Gastrocnemius medialis (tissue), 4 donors: ENCODE measurements at regions not wholly inside any gene's neighbourhood (a gene's known extent, or its start where the extent isn't known, plus 50 kb on each side); places are given as distances from the start of the nearest gene placed in this dataset.

Experiments
- ATAC-seq, 2 donors: fragments of 150-250 bp; one replicate each; pipeline ENCODE4 v1.9.1; 2016
- DNase-seq, 2 donors: peaks; one replicate each; pipeline ENCODE4 v3.0.0-alpha.2; 2019
- H3K27ac ChIP-seq, 4 donors: fragments of 200-600 bp; sonication (generic); 1 replicate in 1 of 4; 2 replicates in 3 of 4; pipeline ENCODE4 v1.5.1; 2016 to 2018; ENCODE audit warnings: mild to moderate bottlenecking in 2 of 4, moderate library complexity in 1 of 4
- H3K27me3 ChIP-seq, 3 donors: fragments of 200-600 bp; sonication (generic) in 2 of 3; 1 replicate in 1 of 3; 2 replicates in 2 of 3; pipeline versions ENCODE4 v1.5.1 to v1.6.0; 2016 to 2019; ENCODE audit warnings: mild to moderate bottlenecking in 1 of 3, moderate library complexity in 1 of 3
- H3K36me3 ChIP-seq, 2 donors: fragments of 200-600 bp; sonication (generic) in 1 of 2; one replicate each; pipeline ENCODE4 v1.5.1; 2017 to 2018
- H3K4me1 ChIP-seq, 2 donors: fragments of 200-600 bp; sonication (generic) in 1 of 2; one replicate each; pipeline ENCODE4 v1.5.1; 2016 to 2017; ENCODE audit warnings: mild to moderate bottlenecking in 2 of 2
- H3K4me3 ChIP-seq, 4 donors: fragments of 200-600 bp; sonication (generic) in 3 of 4; 1 replicate in 1 of 4; 2 replicates in 3 of 4; pipeline ENCODE4 v1.5.1; 2016 to 2019; ENCODE audit warnings: mild to moderate bottlenecking in 2 of 4
- H3K9me3 ChIP-seq, 3 donors: fragments of 200-600 bp; sonication (generic) in 2 of 3; 1 replicate in 1 of 3; 2 replicates in 2 of 3; pipeline ENCODE4 v1.5.1; 2016 to 2019
- CTCF ChIP-seq, 5 experiments: fragments of 450-650 bp in 3 of 5; fragments of 200-600 bp in 2 of 5; sonication (generic) in 2 of 5; IDR thresholded peaks in 4 of 5; conservative IDR thresholded peaks in 1 of 5; 1 replicate in 4 of 5; 2 replicates in 1 of 5; pipeline ENCODE4 v1.5.1; 2016 to 2019; ENCODE audit warnings: antibody characterized with exemption in 5 of 5, mild to moderate bottlenecking in 3 of 5, moderate library complexity in 3 of 5
- POLR2A ChIP-seq, 2 donors: fragments of 450-650 bp; IDR thresholded peaks; one replicate each; pipeline ENCODE4 v1.6.1; 2017; ENCODE audit warnings: antibody characterized with exemption in 2 of 2, mild to moderate bottlenecking in 2 of 2, moderate library complexity in 2 of 2
- in situ Hi-C, 4 donors: fragments of 200-750 bp; cut with MboI; loops; one replicate each; pipeline versions ENCODE4 v1.15.0 to v1.8.0; 2017; ENCODE audit warnings: low sequenced_read_pairs in 4 of 4
- intact Hi-C: fragments of 100-400 bp; cut with DNase I; formaldehyde crosslinking; loops from one replicate; pipeline ENCODE4 v1.15.1; 2023; ENCODE audit warnings: low total_unique reads

GRCh38 chr11:107276077-107276476, 181.5 kb downstream of the CWF19L2 start:
- in situ Hi-C loops (no loop called here), intact Hi-C loops (no loop called here)
- no peak for DNase-seq
- no peak for ATAC-seq
- no peak overlapping the region for H3K27ac ChIP-seq
- H3K36me3 ChIP-seq: no peaks in the 10 kb centered on the region
- no peaks in the 10 kb centered on the region for H3K4me1 ChIP-seq
- no peak overlapping the region for H3K4me3 ChIP-seq
- no peaks in the 10 kb centered on the region for H3K9me3 ChIP-seq
- TF ChIP-seq POLR2A (IDR thresholded peaks at IDR 0.05): no peak
- no peaks in the 10 kb centered on the region for H3K27me3 ChIP-seq

- ATAC-seq (no peak), DNase-seq (no peak)
- Histone ChIP-seq H3K27me3 (no peaks in the 10 kb centered on the region), H3K4me3 (no peak overlapping the region), H3K9me3 (no peaks in the 10 kb centered on the region), H3K36me3 (no peaks in the 10 kb centered on the region), H3K27ac (no peak overlapping the region), H3K4me1 (no peaks in the 10 kb centered on the region)
- in situ Hi-C loops (no loop called here), intact Hi-C loops (no loop called here)
- TF ChIP-seq CTCF (IDR thresholded peaks at IDR 0.05 in 4 of 5, conservative IDR thresholded peaks at IDR 0.05 in 1 of 5) (no peak), POLR2A (IDR thresholded peaks at IDR 0.05) (no peak)
Observed at GRCh38 chr11:107275632-107276031, 182.0 kb downstream of the CWF19L2 start.

GRCh38 chr11:107274138-107274537, 183.5 kb downstream of the CWF19L2 start:
- ATAC-seq (no peak), DNase-seq (no peak)
- H3K36me3 ChIP-seq: no peaks in the 10 kb centered on the region
- TF ChIP-seq POLR2A (IDR thresholded peaks at IDR 0.05) (no peak), CTCF (IDR thresholded peaks at IDR 0.05 in 4 of 5, conservative IDR thresholded peaks at IDR 0.05 in 1 of 5) (no peak)
- intact Hi-C loops (no loop called here), in situ Hi-C loops (no loop called here)
- H3K9me3 ChIP-seq: no peaks in the 10 kb centered on the region
- no peak overlapping the region for H3K27ac ChIP-seq
- H3K4me3 ChIP-seq: no peak overlapping the region
- H3K4me1 ChIP-seq: no peaks in the 10 kb centered on the region
- H3K27me3 ChIP-seq: no peaks in the 10 kb centered on the region

GRCh38 chr11:107272561-107272960, 185.1 kb downstream of the CWF19L2 start:
- Histone ChIP-seq H3K27me3 (no peaks in the 10 kb centered on the region), H3K36me3 (no peaks in the 10 kb centered on the region), H3K9me3 (no peaks in the 10 kb centered on the region), H3K27ac (no peak overlapping the region), H3K4me3 (no peak overlapping the region), H3K4me1 (no peaks in the 10 kb centered on the region)
- in situ Hi-C loops: no loop called here
- intact Hi-C loops: no loop called here
- TF ChIP-seq POLR2A (IDR thresholded peaks at IDR 0.05) (no peak), CTCF (IDR thresholded peaks at IDR 0.05 in 4 of 5, conservative IDR thresholded peaks at IDR 0.05 in 1 of 5) (no peak)
- DNase-seq (no peak), ATAC-seq (no peak)

- DNase-seq (no peak), ATAC-seq (no peak)
- no peak for TF ChIP-seq CTCF (IDR thresholded peaks at IDR 0.05 in 4 of 5, conservative IDR thresholded peaks at IDR 0.05 in 1 of 5)
- no peak for TF ChIP-seq POLR2A (IDR thresholded peaks at IDR 0.05)
- in situ Hi-C loops: no loop called here
- Histone ChIP-seq H3K36me3 (no peaks in the 10 kb centered on the region), H3K27ac (no peak overlapping the region), H3K4me3 (no peak overlapping the region), H3K9me3 (no peaks in the 10 kb centered on the region), H3K4me1 (no peaks in the 10 kb centered on the region), H3K27me3 (no peaks in the 10 kb centered on the region)
- intact Hi-C loops: no loop called here
Observed at GRCh38 chr11:107271425-107271824, 186.2 kb downstream of the CWF19L2 start.
